ENCODE measurements at regions not wholly inside any gene's neighbourhood (a gene's known extent, or its start where the extent isn't known, plus 50 kb on each side); places are given as distances from the start of the nearest gene placed in this dataset.

DNA sequence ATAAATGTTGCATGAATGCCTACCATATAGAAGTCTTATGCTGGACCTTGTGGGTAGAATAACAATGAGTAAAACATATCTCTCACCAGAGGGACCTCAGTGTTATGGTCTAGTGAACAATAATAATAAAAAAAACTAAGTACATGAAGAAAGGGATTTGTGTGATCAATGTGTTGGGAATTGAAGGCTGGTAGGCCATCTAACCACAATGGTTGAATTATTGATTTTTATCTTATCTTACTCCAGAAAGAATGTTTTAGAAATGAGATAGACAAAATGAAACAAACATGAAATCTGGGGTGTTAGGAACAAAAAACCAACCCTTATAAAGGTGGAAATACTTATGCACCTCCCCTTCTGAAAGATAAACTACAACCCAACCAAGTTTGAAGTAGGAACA, 243.9 kb upstream of the LRIG3 start:
- TF ChIP-seq, protein P1, sequence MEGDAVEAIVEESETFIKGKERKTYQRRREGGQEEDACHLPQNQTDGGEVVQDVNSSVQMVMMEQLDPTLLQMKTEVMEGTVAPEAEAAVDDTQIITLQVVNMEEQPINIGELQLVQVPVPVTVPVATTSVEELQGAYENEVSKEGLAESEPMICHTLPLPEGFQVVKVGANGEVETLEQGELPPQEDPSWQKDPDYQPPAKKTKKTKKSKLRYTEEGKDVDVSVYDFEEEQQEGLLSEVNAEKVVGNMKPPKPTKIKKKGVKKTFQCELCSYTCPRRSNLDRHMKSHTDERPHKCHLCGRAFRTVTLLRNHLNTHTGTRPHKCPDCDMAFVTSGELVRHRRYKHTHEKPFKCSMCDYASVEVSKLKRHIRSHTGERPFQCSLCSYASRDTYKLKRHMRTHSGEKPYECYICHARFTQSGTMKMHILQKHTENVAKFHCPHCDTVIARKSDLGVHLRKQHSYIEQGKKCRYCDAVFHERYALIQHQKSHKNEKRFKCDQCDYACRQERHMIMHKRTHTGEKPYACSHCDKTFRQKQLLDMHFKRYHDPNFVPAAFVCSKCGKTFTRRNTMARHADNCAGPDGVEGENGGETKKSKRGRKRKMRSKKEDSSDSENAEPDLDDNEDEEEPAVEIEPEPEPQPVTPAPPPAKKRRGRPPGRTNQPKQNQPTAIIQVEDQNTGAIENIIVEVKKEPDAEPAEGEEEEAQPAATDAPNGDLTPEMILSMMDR (tag by site-specific recombination; IDR thresholded peaks at IDR 0.05), result no peak
- TF ChIP-seq GLI2 (tag by site-specific recombination; IDR thresholded peaks at IDR 0.05; ENCODE audit: borderline replicate concordance, low read depth) (no peak), TCF7L2 (IDR thresholded peaks at IDR 0.05; ENCODE audit: borderline replicate concordance, low read depth, low read length) (no peak), ZNF211 (tag by site-specific recombination; IDR thresholded peaks at IDR 0.05; ENCODE audit: low read depth) (no peak), REPIN1 (tag by site-specific recombination; IDR thresholded peaks at IDR 0.05; ENCODE audit: low read depth) (no peak), ZFP3 (tag by site-specific recombination; IDR thresholded peaks at IDR 0.05; ENCODE audit: low read depth) (no peak)
- TF ChIP-seq, protein P2, sequence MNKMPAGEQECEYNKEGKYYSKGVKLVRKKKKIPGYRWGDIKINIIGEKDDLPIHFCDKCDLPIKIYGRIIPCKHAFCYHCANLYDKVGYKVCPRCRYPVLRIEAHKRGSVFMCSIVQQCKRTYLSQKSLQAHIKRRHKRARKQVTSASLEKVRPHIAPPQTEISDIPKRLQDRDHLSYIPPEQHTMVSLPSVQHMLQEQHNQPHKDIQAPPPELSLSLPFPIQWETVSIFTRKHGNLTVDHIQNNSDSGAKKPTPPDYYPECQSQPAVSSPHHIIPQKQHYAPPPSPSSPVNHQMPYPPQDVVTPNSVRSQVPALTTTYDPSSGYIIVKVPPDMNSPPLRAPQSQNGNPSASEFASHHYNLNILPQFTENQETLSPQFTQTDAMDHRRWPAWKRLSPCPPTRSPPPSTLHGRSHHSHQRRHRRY (tag by site-specific recombination; IDR thresholded peaks at IDR 0.05), result no peak
- TF ChIP-seq, protein P3, sequence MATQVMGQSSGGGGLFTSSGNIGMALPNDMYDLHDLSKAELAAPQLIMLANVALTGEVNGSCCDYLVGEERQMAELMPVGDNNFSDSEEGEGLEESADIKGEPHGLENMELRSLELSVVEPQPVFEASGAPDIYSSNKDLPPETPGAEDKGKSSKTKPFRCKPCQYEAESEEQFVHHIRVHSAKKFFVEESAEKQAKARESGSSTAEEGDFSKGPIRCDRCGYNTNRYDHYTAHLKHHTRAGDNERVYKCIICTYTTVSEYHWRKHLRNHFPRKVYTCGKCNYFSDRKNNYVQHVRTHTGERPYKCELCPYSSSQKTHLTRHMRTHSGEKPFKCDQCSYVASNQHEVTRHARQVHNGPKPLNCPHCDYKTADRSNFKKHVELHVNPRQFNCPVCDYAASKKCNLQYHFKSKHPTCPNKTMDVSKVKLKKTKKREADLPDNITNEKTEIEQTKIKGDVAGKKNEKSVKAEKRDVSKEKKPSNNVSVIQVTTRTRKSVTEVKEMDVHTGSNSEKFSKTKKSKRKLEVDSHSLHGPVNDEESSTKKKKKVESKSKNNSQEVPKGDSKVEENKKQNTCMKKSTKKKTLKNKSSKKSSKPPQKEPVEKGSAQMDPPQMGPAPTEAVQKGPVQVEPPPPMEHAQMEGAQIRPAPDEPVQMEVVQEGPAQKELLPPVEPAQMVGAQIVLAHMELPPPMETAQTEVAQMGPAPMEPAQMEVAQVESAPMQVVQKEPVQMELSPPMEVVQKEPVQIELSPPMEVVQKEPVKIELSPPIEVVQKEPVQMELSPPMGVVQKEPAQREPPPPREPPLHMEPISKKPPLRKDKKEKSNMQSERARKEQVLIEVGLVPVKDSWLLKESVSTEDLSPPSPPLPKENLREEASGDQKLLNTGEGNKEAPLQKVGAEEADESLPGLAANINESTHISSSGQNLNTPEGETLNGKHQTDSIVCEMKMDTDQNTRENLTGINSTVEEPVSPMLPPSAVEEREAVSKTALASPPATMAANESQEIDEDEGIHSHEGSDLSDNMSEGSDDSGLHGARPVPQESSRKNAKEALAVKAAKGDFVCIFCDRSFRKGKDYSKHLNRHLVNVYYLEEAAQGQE (tag by site-specific recombination; IDR thresholded peaks at IDR 0.05), result no peak
- TF ChIP-seq, protein P4, sequence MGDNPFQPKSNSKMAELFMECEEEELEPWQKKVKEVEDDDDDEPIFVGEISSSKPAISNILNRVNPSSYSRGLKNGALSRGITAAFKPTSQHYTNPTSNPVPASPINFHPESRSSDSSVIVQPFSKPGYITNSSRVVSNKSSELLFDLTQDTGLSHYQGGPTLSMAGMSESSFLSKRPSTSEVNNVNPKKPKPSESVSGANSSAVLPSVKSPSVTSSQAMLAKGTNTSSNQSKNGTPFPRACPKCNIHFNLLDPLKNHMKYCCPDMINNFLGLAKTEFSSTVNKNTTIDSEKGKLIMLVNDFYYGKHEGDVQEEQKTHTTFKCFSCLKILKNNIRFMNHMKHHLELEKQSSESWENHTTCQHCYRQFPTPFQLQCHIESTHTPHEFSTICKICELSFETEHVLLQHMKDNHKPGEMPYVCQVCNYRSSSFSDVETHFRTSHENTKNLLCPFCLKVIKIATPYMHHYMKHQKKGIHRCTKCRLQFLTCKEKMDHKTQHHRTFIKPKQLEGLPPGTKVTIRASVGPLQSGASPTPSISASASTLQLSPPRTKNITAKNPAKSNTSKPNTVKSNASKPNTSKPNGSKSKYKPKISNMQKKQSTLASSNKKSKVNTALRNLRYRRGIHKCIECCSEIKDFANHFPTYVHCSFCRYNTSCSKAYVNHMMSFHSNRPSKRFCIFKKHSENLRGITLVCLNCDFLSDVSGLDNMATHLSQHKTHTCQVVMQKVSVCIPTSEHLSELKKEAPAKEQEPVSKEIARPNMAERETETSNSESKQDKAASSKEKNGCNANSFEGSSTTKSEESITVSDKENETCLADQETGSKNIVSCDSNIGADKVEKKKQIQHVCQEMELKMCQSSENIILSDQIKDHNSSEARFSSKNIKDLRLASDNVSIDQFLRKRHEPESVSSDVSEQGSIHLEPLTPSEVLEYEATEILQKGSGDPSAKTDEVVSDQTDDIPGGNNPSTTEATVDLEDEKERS (tag by site-specific recombination; IDR thresholded peaks at IDR 0.05), result no peak
